Brain microvascular endothelial cell (primary cell): ENCODE measurements at regions not wholly inside any gene's neighbourhood (a gene's known extent, or its start where the extent isn't known, plus 50 kb on each side); places are given as distances from the start of the nearest gene placed in this dataset.
A peak's percentile ranks its signal among the peaks of the same experiment; 100 is the strongest.
"Not testable (repeated sequence)": the region's sequence is repeated elsewhere in the genome, so short reads cannot be mapped to it uniquely, and the experiment has no call there.

Experiments
- DNase-seq: peaks from one replicate; pipeline ENCODE4 v3.0.0-alpha.2; 2020
- H3K27ac ChIP-seq: fragments of 250-450 bp; sonication (Bioruptor Pico); 2 replicates; pipeline ENCODE4 v1.5.1; 2020; ENCODE audit warnings: mild to moderate bottlenecking, moderate library complexity
- H3K27me3 ChIP-seq: fragments of 250-450 bp; sonication (Bioruptor Pico); replicated peaks from 2 replicates; pipeline ENCODE4 v1.5.1; 2020; ENCODE audit warnings: mild to moderate bottlenecking
- H3K36me3 ChIP-seq: fragments of 250-450 bp; sonication (Bioruptor Pico); replicated peaks from 2 replicates; pipeline ENCODE4 v1.5.1; 2020; ENCODE audit warnings: mild to moderate bottlenecking
- H3K4me3 ChIP-seq: 2 replicates; pipeline ENCODE4 v1.5.1; 2011; ENCODE audit warnings: low read depth, mild to moderate bottlenecking, control low read depth, low read length, moderate library complexity
- in situ Hi-C: cut with HindIII; loops from 2 replicates; pipeline ENCODE4 v1.10.0; 2017; ENCODE audit warnings: low sequenced_read_pairs, low pct_ligation_motif_present
- TF ChIP-seq, protein P1 (sequence below): IDR thresholded peaks from 2 replicates; pipeline ENCODE4 v1.5.1; 2011; ENCODE audit warnings: low read depth, mild to moderate bottlenecking, moderate library complexity, low read length, control low read depth, inconsistent platforms; ENCODE audit errors: missing control alignments

- Histone ChIP-seq H3K27ac (no peak overlapping the region), H3K4me3 (no peak overlapping the region), H3K27me3 (no peaks in the 10 kb centered on the region), H3K36me3 (no peaks in the 10 kb centered on the region)
- TF ChIP-seq, protein P1, sequence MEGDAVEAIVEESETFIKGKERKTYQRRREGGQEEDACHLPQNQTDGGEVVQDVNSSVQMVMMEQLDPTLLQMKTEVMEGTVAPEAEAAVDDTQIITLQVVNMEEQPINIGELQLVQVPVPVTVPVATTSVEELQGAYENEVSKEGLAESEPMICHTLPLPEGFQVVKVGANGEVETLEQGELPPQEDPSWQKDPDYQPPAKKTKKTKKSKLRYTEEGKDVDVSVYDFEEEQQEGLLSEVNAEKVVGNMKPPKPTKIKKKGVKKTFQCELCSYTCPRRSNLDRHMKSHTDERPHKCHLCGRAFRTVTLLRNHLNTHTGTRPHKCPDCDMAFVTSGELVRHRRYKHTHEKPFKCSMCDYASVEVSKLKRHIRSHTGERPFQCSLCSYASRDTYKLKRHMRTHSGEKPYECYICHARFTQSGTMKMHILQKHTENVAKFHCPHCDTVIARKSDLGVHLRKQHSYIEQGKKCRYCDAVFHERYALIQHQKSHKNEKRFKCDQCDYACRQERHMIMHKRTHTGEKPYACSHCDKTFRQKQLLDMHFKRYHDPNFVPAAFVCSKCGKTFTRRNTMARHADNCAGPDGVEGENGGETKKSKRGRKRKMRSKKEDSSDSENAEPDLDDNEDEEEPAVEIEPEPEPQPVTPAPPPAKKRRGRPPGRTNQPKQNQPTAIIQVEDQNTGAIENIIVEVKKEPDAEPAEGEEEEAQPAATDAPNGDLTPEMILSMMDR, result peak; percentile 64
- in situ Hi-C loops, result no loop called here
- DNase-seq, result peak; percentile 34
Measured at GRCh38 chr4:188971125-188971524, 831.9 kb downstream of the TRIML1 start.

- in situ Hi-C loops, result no loop called here
Measured at GRCh38 chr4:188975271-188975670, 836.0 kb downstream of the TRIML1 start.

GRCh38 chr4:188976644-188977115, 837.4 kb downstream of the TRIML1 start:
- in situ Hi-C loops, result no loop called here
- DNase-seq, result peak; percentile 28

More at GRCh38 chr4:188975271-188975670, 836.0 kb downstream of the TRIML1 start:
- H3K36me3 ChIP-seq, result no peaks in the 10 kb centered on the region
- no peak for DNase-seq
- no peaks in the 10 kb centered on the region for H3K27me3 ChIP-seq
- H3K4me3 ChIP-seq, result no peak overlapping the region
- TF ChIP-seq, protein P1, result no peak
- no peak overlapping the region for H3K27ac ChIP-seq

GRCh38 chr4:188977232-188977631, 838.0 kb downstream of the TRIML1 start:
- H3K27me3 ChIP-seq, DNase-seq, H3K36me3 ChIP-seq, in situ Hi-C loops, H3K4me3 ChIP-seq, H3K27ac ChIP-seq: not testable (repeated sequence)

More at GRCh38 chr4:188976644-188977115, 837.4 kb downstream of the TRIML1 start:
- no peaks in the 10 kb centered on the region for H3K27me3 ChIP-seq
- H3K36me3 ChIP-seq, result no peaks in the 10 kb centered on the region
- TF ChIP-seq, protein P1, result no peak
- H3K4me3 ChIP-seq, result no peak overlapping the region
- H3K27ac ChIP-seq, result no peak overlapping the region

- Histone ChIP-seq H3K27ac (no peak overlapping the region), H3K4me3 (no peak overlapping the region), H3K27me3 (no peaks in the 10 kb centered on the region), H3K36me3 (no peaks in the 10 kb centered on the region)
- TF ChIP-seq, protein P1, result no peak
- DNase-seq, result no peak
- in situ Hi-C loops, result no loop called here
Measured at GRCh38 chr4:188984518-188984917, 845.3 kb downstream of the TRIML1 start.

GRCh38 chr4:188986271-188986689, 847.0 kb downstream of the TRIML1 start:
- TF ChIP-seq, protein P1, result no peak
- peak; percentile 57 for DNase-seq
- H3K27ac ChIP-seq, result no peak overlapping the region
- no peaks in the 10 kb centered on the region for H3K36me3 ChIP-seq
- in situ Hi-C loops, result no loop called here
- no peaks in the 10 kb centered on the region for H3K27me3 ChIP-seq
- H3K4me3 ChIP-seq, result no peak overlapping the region
